ENCODE measurements at regions not wholly inside any gene's neighbourhood (a gene's known extent, or its start where the extent isn't known, plus 50 kb on each side); places are given as distances from the start of the nearest gene placed in this dataset.

DNA sequence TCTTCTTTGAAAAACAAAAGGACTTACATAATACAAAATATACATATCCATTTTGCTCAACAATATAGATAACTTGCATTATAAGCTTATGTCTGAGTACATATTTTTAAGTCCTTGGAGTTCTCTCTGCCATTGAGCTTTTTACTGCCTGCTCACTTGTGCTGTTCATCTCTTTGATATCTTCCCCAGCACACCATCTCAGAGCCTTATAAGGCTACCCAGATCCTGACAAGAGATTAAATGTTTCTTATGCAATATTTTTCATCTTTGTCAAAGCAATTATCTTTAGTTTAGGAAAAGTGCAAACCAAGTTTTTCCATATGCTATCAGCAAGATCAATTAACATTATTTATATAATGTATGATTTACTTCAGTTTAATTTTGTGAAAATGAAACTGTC lies 60.7 kb upstream of the ITGA1 start:
- TF ChIP-seq, protein P1, sequence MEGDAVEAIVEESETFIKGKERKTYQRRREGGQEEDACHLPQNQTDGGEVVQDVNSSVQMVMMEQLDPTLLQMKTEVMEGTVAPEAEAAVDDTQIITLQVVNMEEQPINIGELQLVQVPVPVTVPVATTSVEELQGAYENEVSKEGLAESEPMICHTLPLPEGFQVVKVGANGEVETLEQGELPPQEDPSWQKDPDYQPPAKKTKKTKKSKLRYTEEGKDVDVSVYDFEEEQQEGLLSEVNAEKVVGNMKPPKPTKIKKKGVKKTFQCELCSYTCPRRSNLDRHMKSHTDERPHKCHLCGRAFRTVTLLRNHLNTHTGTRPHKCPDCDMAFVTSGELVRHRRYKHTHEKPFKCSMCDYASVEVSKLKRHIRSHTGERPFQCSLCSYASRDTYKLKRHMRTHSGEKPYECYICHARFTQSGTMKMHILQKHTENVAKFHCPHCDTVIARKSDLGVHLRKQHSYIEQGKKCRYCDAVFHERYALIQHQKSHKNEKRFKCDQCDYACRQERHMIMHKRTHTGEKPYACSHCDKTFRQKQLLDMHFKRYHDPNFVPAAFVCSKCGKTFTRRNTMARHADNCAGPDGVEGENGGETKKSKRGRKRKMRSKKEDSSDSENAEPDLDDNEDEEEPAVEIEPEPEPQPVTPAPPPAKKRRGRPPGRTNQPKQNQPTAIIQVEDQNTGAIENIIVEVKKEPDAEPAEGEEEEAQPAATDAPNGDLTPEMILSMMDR (IDR thresholded peaks at IDR 0.05), result no peak
- no peak for TF ChIP-seq POLR2A (IDR thresholded peaks at IDR 0.05)

Measured in uterus (tissue), 2 donors.